Gastroesophageal sphincter (tissue), 4 donors: ENCODE measurements at regions not wholly inside any gene's neighbourhood (a gene's known extent, or its start where the extent isn't known, plus 50 kb on each side); places are given as distances from the start of the nearest gene placed in this dataset.

ENCODE experiments used
- ATAC-seq: fragments of 150-250 bp; one replicate; pipeline ENCODE4 v1.9.1; 2016; ENCODE audit warnings: mild to moderate bottlenecking, moderate library complexity
- H3K27ac ChIP-seq, 4 donors: fragments of 200-600 bp; sonication (generic) in 3 of 4; 1 replicate in 3 of 4; 2 replicates in 1 of 4; pipeline ENCODE4 v1.5.1; 2016 to 2019
- H3K27me3 ChIP-seq: fragments of 200-600 bp; sonication (generic); one replicate; pipeline ENCODE4 v1.5.1; 2019
- H3K36me3 ChIP-seq, 2 donors: fragments of 200-600 bp; sonication (generic); one replicate each; pipeline ENCODE4 v1.5.1; 2019; ENCODE audit warnings: control low read depth in 1 of 2
- H3K4me1 ChIP-seq, 3 donors: fragments of 200-600 bp; sonication (generic); 1 replicate in 2 of 3; 2 replicates in 1 of 3; pipeline ENCODE4 v1.5.1; 2016 to 2019; ENCODE audit warnings: control low read depth in 2 of 3
- H3K4me3 ChIP-seq, 2 donors: fragments of 200-600 bp; sonication (generic); one replicate each; pipeline ENCODE4 v1.5.1; 2019; ENCODE audit warnings: mild to moderate bottlenecking in 1 of 2, moderate library complexity in 1 of 2
- H3K9me3 ChIP-seq, 3 donors: fragments of 200-600 bp; sonication (generic); one replicate each; pipeline ENCODE4 v1.5.1; 2017 to 2019; ENCODE audit warnings: control low read depth in 2 of 3
- CTCF ChIP-seq, 4 experiments: fragments of 200-600 bp in 2 of 4; fragments of 450-650 bp in 2 of 4; sonication (generic) in 1 of 4; IDR thresholded peaks; one replicate each; pipeline ENCODE4 v1.5.1; 2017 to 2019; ENCODE audit warnings: antibody characterized with exemption in 4 of 4, mild to moderate bottlenecking in 2 of 4, moderate library complexity in 2 of 4
- EP300 ChIP-seq: sonication (generic); formaldehyde crosslinking; IDR thresholded peaks from one replicate; pipeline ENCODE4 v1.6.1; 2017; ENCODE audit warnings: antibody characterized with exemption, mild to moderate bottlenecking
- POLR2A ChIP-seq, 2 donors: fragments of 450-650 bp; IDR thresholded peaks; one replicate each; pipeline ENCODE4 v1.6.1; 2017; ENCODE audit warnings: antibody characterized with exemption in 2 of 2, mild to moderate bottlenecking in 2 of 2, moderate library complexity in 1 of 2
- POLR2AphosphoS5 ChIP-seq: sonication (generic); formaldehyde crosslinking; IDR thresholded peaks from one replicate; pipeline ENCODE4 v1.6.1; 2017; ENCODE audit warnings: antibody characterized with exemption
- WGBS, 2 donors: methylation state at CpG; one replicate each; pipeline ENCODE4 v1.1.5; 2018; ENCODE audit warnings: low coverage in 1 of 2; 5-methylcytosine and 5-hydroxymethylcytosine counted together

GRCh38 chr1:189374816-189375215, 1102.8 kb downstream of the BRINP3 start:
- H3K9me3 ChIP-seq: no peaks in the 10 kb centered on the region
- TF ChIP-seq POLR2A (IDR thresholded peaks at IDR 0.05) (no peak), EP300 (no peak), POLR2AphosphoS5 (no peak), CTCF (IDR thresholded peaks at IDR 0.05) (no peak)
- 36 to 43% methylated on average over 3 of the region's 3 CpGs for WGBS, 2 donors
- no peak overlapping the region for H3K4me3 ChIP-seq
- H3K27me3 ChIP-seq: no peaks in the 10 kb centered on the region
- H3K4me1 ChIP-seq: no peaks in the 10 kb centered on the region
- no peak for ATAC-seq
- no peaks in the 10 kb centered on the region for H3K36me3 ChIP-seq
- no peak overlapping the region for H3K27ac ChIP-seq

- no peaks in the 10 kb centered on the region for H3K36me3 ChIP-seq
- ATAC-seq: no peak
- H3K9me3 ChIP-seq: no peaks in the 10 kb centered on the region
- no peak overlapping the region for H3K4me3 ChIP-seq
- WGBS, 2 donors: 36 to 86% methylated on average over 1 of the region's 1 CpG
- H3K27ac ChIP-seq: no peak overlapping the region
- TF ChIP-seq EP300: no peak
- no peak for TF ChIP-seq POLR2A (IDR thresholded peaks at IDR 0.05)
- TF ChIP-seq POLR2AphosphoS5: no peak
- no peak for TF ChIP-seq CTCF (IDR thresholded peaks at IDR 0.05)
- no peaks in the 10 kb centered on the region for H3K27me3 ChIP-seq
- no peaks in the 10 kb centered on the region for H3K4me1 ChIP-seq
Observed at GRCh38 chr1:189405419-189405818, 1072.2 kb downstream of the BRINP3 start.

- H3K27ac ChIP-seq: no peak overlapping the region
- no peak overlapping the region for H3K4me3 ChIP-seq
- H3K4me1 ChIP-seq: no peaks in the 10 kb centered on the region
- no peaks in the 10 kb centered on the region for H3K36me3 ChIP-seq
- WGBS, 2 donors: 23 to 38% methylated on average over 3 of the region's 3 CpGs
- no peaks in the 10 kb centered on the region for H3K9me3 ChIP-seq
- no peaks in the 10 kb centered on the region for H3K27me3 ChIP-seq
- ATAC-seq: no peak
- TF ChIP-seq EP300 (no peak), CTCF (IDR thresholded peaks at IDR 0.05) (no peak), POLR2AphosphoS5 (no peak), POLR2A (IDR thresholded peaks at IDR 0.05) (no peak)
Observed at GRCh38 chr1:189409774-189410173, 1067.9 kb downstream of the BRINP3 start.

- H3K36me3 ChIP-seq: no peaks in the 10 kb centered on the region
- H3K4me1 ChIP-seq: no peaks in the 10 kb centered on the region
- H3K9me3 ChIP-seq: no peaks in the 10 kb centered on the region
- no peak overlapping the region for H3K27ac ChIP-seq
- H3K27me3 ChIP-seq: no peaks in the 10 kb centered on the region
- no peak for ATAC-seq
- WGBS, 2 donors: 70 to 100% methylated on average over 1 to 2 of the region's 2 CpGs
- TF ChIP-seq EP300 (no peak), POLR2AphosphoS5 (no peak), POLR2A (IDR thresholded peaks at IDR 0.05) (no peak), CTCF (IDR thresholded peaks at IDR 0.05) (no peak)
- H3K4me3 ChIP-seq: no peak overlapping the region
Observed at GRCh38 chr1:189424746-189425331, 1052.8 kb downstream of the BRINP3 start.

- TF ChIP-seq CTCF (IDR thresholded peaks at IDR 0.05) (peak in 2 of 4 experiments; percentile 9 to 44), EP300 (no peak)
- no peak overlapping the region for H3K4me3 ChIP-seq
- WGBS, 2 donors: 58 to 63% methylated on average over 4 of the region's 4 CpGs
- no peak for ATAC-seq
- no peaks in the 10 kb centered on the region for H3K36me3 ChIP-seq
- no peak overlapping the region for H3K27ac ChIP-seq
- no peaks in the 10 kb centered on the region for H3K9me3 ChIP-seq
- H3K27me3 ChIP-seq: no peaks in the 10 kb centered on the region
- no peaks in the 10 kb centered on the region for H3K4me1 ChIP-seq
Observed at GRCh38 chr1:189429610-189430009, 1048.1 kb downstream of the BRINP3 start.
